ENCODE measurements at regions not wholly inside any gene's neighbourhood (a gene's known extent, or its start where the extent isn't known, plus 50 kb on each side); places are given as distances from the start of the nearest gene placed in this dataset.

DNA sequence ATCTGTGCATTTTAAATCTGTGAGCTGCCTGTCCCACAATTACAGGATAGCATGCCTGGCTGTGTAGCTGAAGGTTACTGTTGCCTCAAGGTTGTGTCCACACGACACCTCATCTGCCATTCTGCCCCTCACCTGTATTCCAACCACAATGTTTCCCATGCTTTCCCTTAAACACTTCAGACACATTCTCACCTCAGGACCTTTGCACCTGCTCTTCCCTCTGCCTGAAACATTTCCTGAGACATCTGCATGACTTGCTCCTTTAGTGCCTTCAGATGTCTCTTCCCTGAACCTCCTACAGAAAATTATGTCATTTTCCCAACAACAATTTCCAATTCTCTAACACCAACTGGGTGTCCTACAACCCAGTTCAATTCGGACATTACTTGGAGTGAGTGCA lies 120.4 kb downstream of the ZNF608 start:
- Histone ChIP-seq H3K4me1 (ENCODE audit: control insufficient read depth, low read depth, low read length) (peaks cover 14% of the 10 kb centered on the region), H3K23ac (ENCODE audit: low read length) (no peak overlapping the region), H3K56ac (ENCODE audit: low read length) (no peak overlapping the region), H3K79me1 (ENCODE audit: low read length) (no peaks in the 10 kb centered on the region), H4K8ac (ENCODE audit: low read depth, low read length) (no peak overlapping the region), H2BK120ac (ENCODE audit: low read depth, low read length) (no peak overlapping the region), H3K4me2 (ENCODE audit: low read length) (no peak overlapping the region), H2AK5ac (ENCODE audit: low read length) (no peak overlapping the region), H3K18ac (ENCODE audit: low read length) (no peak overlapping the region), H3K4ac (ENCODE audit: low read depth, low read length) (no peak overlapping the region), H3K36me3 (ENCODE audit: control insufficient read depth, insufficient read depth, low read length) (no peaks in the 10 kb centered on the region), H3K4me3 (ENCODE audit: low read length) (no peak overlapping the region), H2BK5ac (ENCODE audit: low read length) (no peak overlapping the region), H3K79me2 (ENCODE audit: control insufficient read depth, insufficient read depth, low read length) (no peaks in the 10 kb centered on the region), H3K27me3 (ENCODE audit: insufficient read depth, low read length, poor library complexity) (no peaks in the 10 kb centered on the region), H4K5ac (ENCODE audit: low read length) (no peak overlapping the region), H3K27ac (ENCODE audit: low read depth, low read length) (no peak overlapping the region), H2BK15ac (replicated peaks; ENCODE audit: low read depth) (no peak overlapping the region), H3K9ac (ENCODE audit: low read length) (no peak overlapping the region)
- no CpG with 5 or more reads among the region's 2 CpGs for WGBS (ENCODE audit: extremely low coverage, insufficient coverage, low lambda C conversion rate)
- no peak for DNase-seq

DNA sequence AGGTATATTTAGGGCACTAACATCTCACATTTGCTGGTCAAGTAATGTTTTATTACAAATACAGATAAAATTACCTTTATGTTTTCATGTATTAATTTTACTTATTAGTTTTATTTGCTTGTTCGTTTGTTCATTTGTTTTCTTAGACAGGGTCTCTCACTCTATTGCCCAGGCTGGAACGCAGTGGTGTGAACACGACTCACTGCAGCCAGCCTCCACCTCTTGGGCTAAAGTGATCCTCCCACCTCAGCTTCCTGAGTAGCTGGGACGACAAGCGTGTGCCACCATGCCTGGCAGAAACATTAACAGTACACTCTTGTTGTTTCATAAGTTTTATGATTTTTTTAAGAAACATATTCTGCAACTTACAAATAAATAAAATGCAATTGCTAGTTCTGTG lies 123.2 kb downstream of the ZNF608 start:
- H3K56ac ChIP-seq (ENCODE audit: low read length), result no peak overlapping the region
- no peak for DNase-seq
- no peaks in the 10 kb centered on the region for H3K4me1 ChIP-seq (ENCODE audit: control insufficient read depth, low read depth, low read length)
- H3K4me2 ChIP-seq (ENCODE audit: low read length), result no peak overlapping the region
- H2BK120ac ChIP-seq (ENCODE audit: low read depth, low read length), result no peak overlapping the region
- H4K5ac ChIP-seq (ENCODE audit: low read length), result no peak overlapping the region
- no peak overlapping the region for H4K8ac ChIP-seq (ENCODE audit: low read depth, low read length)
- no peaks in the 10 kb centered on the region for H3K36me3 ChIP-seq (ENCODE audit: control insufficient read depth, insufficient read depth, low read length)
- H3K27ac ChIP-seq (ENCODE audit: low read depth, low read length), result no peak overlapping the region
- H3K27me3 ChIP-seq (ENCODE audit: insufficient read depth, low read length, poor library complexity), result no peaks in the 10 kb centered on the region
- H3K79me1 ChIP-seq (ENCODE audit: low read length), result no peaks in the 10 kb centered on the region
- H3K4me3 ChIP-seq (ENCODE audit: low read length), result no peak overlapping the region
- H3K79me2 ChIP-seq (ENCODE audit: control insufficient read depth, insufficient read depth, low read length), result no peaks in the 10 kb centered on the region
- H3K4ac ChIP-seq (ENCODE audit: low read depth, low read length), result no peak overlapping the region
- H2BK15ac ChIP-seq (replicated peaks; ENCODE audit: low read depth), result no peak overlapping the region
- no peak overlapping the region for H2AK5ac ChIP-seq (ENCODE audit: low read length)
- no CpG with 5 or more reads among the region's 5 CpGs for WGBS (ENCODE audit: extremely low coverage, insufficient coverage, low lambda C conversion rate)
- H3K18ac ChIP-seq (ENCODE audit: low read length), result no peak overlapping the region
- no peak overlapping the region for H3K23ac ChIP-seq (ENCODE audit: low read length)
- H2BK5ac ChIP-seq (ENCODE audit: low read length), result no peak overlapping the region
- no peak overlapping the region for H3K9ac ChIP-seq (ENCODE audit: low read length)

DNA sequence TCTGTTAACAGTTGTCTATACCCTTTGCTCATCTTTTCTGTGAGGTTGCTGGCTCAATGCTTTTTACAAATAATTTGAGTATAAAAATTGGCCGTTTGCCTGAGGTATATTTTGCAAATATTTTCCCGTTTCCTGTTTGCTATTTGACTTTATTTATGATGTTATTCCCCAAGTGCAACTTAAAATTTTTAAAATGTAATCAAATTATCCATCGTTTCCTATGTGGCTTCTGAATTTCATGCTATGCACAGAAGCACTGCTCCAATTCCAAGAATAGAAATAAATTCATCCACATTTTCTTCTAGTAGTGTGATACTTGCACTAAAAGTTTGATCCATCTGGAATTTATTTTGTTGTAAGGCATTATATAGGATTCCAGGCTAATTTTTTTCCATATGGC lies 123.6 kb downstream of the ZNF608 start:
- Histone ChIP-seq H2BK15ac (replicated peaks; ENCODE audit: low read depth) (no peak overlapping the region), H4K8ac (ENCODE audit: low read depth, low read length) (no peak overlapping the region), H3K56ac (ENCODE audit: low read length) (no peak overlapping the region), H3K27ac (ENCODE audit: low read depth, low read length) (no peak overlapping the region), H3K9ac (ENCODE audit: low read length) (no peak overlapping the region), H3K4me3 (ENCODE audit: low read length) (no peak overlapping the region), H3K4me1 (ENCODE audit: control insufficient read depth, low read depth, low read length) (no peaks in the 10 kb centered on the region), H2BK120ac (ENCODE audit: low read depth, low read length) (no peak overlapping the region), H3K4ac (ENCODE audit: low read depth, low read length) (no peak overlapping the region), H3K27me3 (ENCODE audit: insufficient read depth, low read length, poor library complexity) (no peaks in the 10 kb centered on the region), H2BK5ac (ENCODE audit: low read length) (no peak overlapping the region), H3K18ac (ENCODE audit: low read length) (no peak overlapping the region), H4K5ac (ENCODE audit: low read length) (no peak overlapping the region), H3K79me1 (ENCODE audit: low read length) (no peaks in the 10 kb centered on the region), H3K23ac (ENCODE audit: low read length) (no peak overlapping the region), H3K4me2 (ENCODE audit: low read length) (no peak overlapping the region), H3K79me2 (ENCODE audit: control insufficient read depth, insufficient read depth, low read length) (no peaks in the 10 kb centered on the region), H3K36me3 (ENCODE audit: control insufficient read depth, insufficient read depth, low read length) (no peaks in the 10 kb centered on the region), H2AK5ac (ENCODE audit: low read length) (no peak overlapping the region)
- DNase-seq, result no peak
- WGBS (ENCODE audit: extremely low coverage, insufficient coverage, low lambda C conversion rate), result no CpG with 5 or more reads among the region's 3 CpGs

DNA sequence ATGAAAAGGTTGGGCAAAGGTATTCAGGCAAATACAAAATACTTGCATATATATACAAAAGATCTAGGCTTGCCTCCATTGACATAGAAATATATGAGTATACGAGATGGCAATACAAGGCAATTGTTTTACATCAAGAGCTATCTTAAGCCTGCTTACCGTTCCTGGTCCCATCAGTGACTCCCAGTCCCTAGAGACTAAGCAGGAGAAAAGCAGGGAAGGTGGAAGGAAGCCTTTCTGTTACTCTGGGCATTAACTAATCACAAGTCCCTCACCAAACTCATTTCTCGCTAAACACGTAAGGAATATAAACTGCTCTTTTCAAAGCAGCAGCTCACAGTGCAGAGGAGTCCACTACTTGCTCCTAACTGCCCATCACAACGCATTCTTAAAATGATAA lies 125.2 kb downstream of the ZNF608 start:
- H2BK15ac ChIP-seq (replicated peaks; ENCODE audit: low read depth), result no peak overlapping the region
- H3K18ac ChIP-seq (ENCODE audit: low read length), result no peak overlapping the region
- no peaks in the 10 kb centered on the region for H3K36me3 ChIP-seq (ENCODE audit: control insufficient read depth, insufficient read depth, low read length)

DNA sequence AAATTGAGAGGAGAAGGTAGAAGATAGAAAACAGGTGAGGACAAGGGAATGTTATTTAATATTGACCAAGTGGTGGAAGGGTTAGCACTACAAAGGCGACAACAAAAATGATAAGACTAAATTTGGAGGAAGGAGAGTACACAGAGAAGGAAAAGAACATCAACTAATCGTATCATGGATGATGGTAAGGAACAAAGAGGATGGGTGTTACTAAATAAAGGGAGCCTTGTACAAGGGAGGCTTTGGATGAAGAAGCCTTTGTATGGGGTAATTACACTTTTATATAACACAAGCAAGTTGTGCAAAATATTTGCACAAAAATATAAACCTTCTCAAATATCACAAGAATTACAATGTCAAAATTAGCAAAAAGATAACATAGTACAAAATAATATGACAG lies 125.7 kb downstream of the ZNF608 start:
- no peak overlapping the region for H3K4ac ChIP-seq (ENCODE audit: low read depth, low read length)
- no peak overlapping the region for H2BK15ac ChIP-seq (replicated peaks; ENCODE audit: low read depth)
- no peaks in the 10 kb centered on the region for H3K79me2 ChIP-seq (ENCODE audit: control insufficient read depth, insufficient read depth, low read length)
- no peak overlapping the region for H3K18ac ChIP-seq (ENCODE audit: low read length)
- no peaks in the 10 kb centered on the region for H3K79me1 ChIP-seq (ENCODE audit: low read length)
- no CpG with 5 or more reads among the region's 2 CpGs for WGBS (ENCODE audit: extremely low coverage, insufficient coverage, low lambda C conversion rate)
- H4K5ac ChIP-seq (ENCODE audit: low read length), result no peak overlapping the region
- no peak overlapping the region for H3K4me2 ChIP-seq (ENCODE audit: low read length)
- H2AK5ac ChIP-seq (ENCODE audit: low read length), result no peak overlapping the region
- no peak overlapping the region for H3K9ac ChIP-seq (ENCODE audit: low read length)
- H2BK120ac ChIP-seq (ENCODE audit: low read depth, low read length), result no peak overlapping the region
- H3K23ac ChIP-seq (ENCODE audit: low read length), result no peak overlapping the region
- H3K27me3 ChIP-seq (ENCODE audit: insufficient read depth, low read length, poor library complexity), result no peaks in the 10 kb centered on the region
- no peak overlapping the region for H4K8ac ChIP-seq (ENCODE audit: low read depth, low read length)
- no peaks in the 10 kb centered on the region for H3K36me3 ChIP-seq (ENCODE audit: control insufficient read depth, insufficient read depth, low read length)
- no peak for DNase-seq
- H3K4me1 ChIP-seq (ENCODE audit: control insufficient read depth, low read depth, low read length), result no peaks in the 10 kb centered on the region
- no peak overlapping the region for H3K27ac ChIP-seq (ENCODE audit: low read depth, low read length)
- H3K56ac ChIP-seq (ENCODE audit: low read length), result no peak overlapping the region
- no peak overlapping the region for H3K4me3 ChIP-seq (ENCODE audit: low read length)
- H2BK5ac ChIP-seq (ENCODE audit: low read length), result no peak overlapping the region

More for the DNA sequence above, 125.2 kb downstream of the ZNF608 start:
- WGBS (ENCODE audit: extremely low coverage, insufficient coverage, low lambda C conversion rate), result no CpG with 5 or more reads among the region's 5 CpGs
- H3K4ac ChIP-seq (ENCODE audit: low read depth, low read length), result no peak overlapping the region
- H4K8ac ChIP-seq (ENCODE audit: low read depth, low read length), result no peak overlapping the region
- no peak overlapping the region for H2BK120ac ChIP-seq (ENCODE audit: low read depth, low read length)
- no peaks in the 10 kb centered on the region for H3K79me2 ChIP-seq (ENCODE audit: control insufficient read depth, insufficient read depth, low read length)
- no peak overlapping the region for H4K5ac ChIP-seq (ENCODE audit: low read length)
- no peaks in the 10 kb centered on the region for H3K4me1 ChIP-seq (ENCODE audit: control insufficient read depth, low read depth, low read length)
- H3K79me1 ChIP-seq (ENCODE audit: low read length), result no peaks in the 10 kb centered on the region
- H3K27me3 ChIP-seq (ENCODE audit: insufficient read depth, low read length, poor library complexity), result no peaks in the 10 kb centered on the region
- H3K56ac ChIP-seq (ENCODE audit: low read length), result no peak overlapping the region
- H2BK5ac ChIP-seq (ENCODE audit: low read length), result no peak overlapping the region
- no peak overlapping the region for H3K4me3 ChIP-seq (ENCODE audit: low read length)
- H3K9ac ChIP-seq (ENCODE audit: low read length), result no peak overlapping the region
- no peak overlapping the region for H3K23ac ChIP-seq (ENCODE audit: low read length)
- no peak overlapping the region for H3K27ac ChIP-seq (ENCODE audit: low read depth, low read length)
- no peak overlapping the region for H3K4me2 ChIP-seq (ENCODE audit: low read length)
- H2AK5ac ChIP-seq (ENCODE audit: low read length), result no peak overlapping the region
- no peak for DNase-seq

DNA sequence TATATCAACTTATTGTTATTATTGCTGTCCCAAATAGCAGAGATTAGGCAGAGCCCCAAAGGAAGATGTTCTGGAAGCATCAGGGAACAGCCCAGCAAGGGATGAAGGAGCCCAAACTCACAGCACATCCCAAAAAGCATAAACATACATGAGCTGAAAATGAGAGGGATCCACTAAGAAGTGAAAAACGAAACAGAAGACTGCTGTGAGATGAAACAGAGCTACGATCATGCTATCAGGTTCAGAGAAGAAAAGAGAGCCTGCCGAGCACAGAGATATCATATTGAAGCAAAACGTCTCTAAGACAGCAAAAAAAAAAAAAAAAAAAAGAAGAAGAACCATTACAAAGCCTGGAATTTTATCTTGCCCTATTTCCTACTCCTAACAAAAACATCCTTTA lies 127.3 kb downstream of the ZNF608 start:
- H3K4me1 ChIP-seq (ENCODE audit: control insufficient read depth, low read depth, low read length), result no peaks in the 10 kb centered on the region
- H3K27ac ChIP-seq (ENCODE audit: low read depth, low read length), result no peak overlapping the region
- H3K18ac ChIP-seq (ENCODE audit: low read length), result no peak overlapping the region
- no peak overlapping the region for H2BK15ac ChIP-seq (replicated peaks; ENCODE audit: low read depth)
- H3K4me2 ChIP-seq (ENCODE audit: low read length), result no peak overlapping the region
- no peak overlapping the region for H4K5ac ChIP-seq (ENCODE audit: low read length)
- H3K79me2 ChIP-seq (ENCODE audit: control insufficient read depth, insufficient read depth, low read length), result no peaks in the 10 kb centered on the region
- no peaks in the 10 kb centered on the region for H3K36me3 ChIP-seq (ENCODE audit: control insufficient read depth, insufficient read depth, low read length)
- H3K9ac ChIP-seq (ENCODE audit: low read length), result no peak overlapping the region
- no peaks in the 10 kb centered on the region for H3K27me3 ChIP-seq (ENCODE audit: insufficient read depth, low read length, poor library complexity)
- no CpG with 5 or more reads among the region's 4 CpGs for WGBS (ENCODE audit: extremely low coverage, insufficient coverage, low lambda C conversion rate)
- no peak overlapping the region for H2AK5ac ChIP-seq (ENCODE audit: low read length)
- no peaks in the 10 kb centered on the region for H3K79me1 ChIP-seq (ENCODE audit: low read length)
- H3K4ac ChIP-seq (ENCODE audit: low read depth, low read length), result no peak overlapping the region
- H2BK120ac ChIP-seq (ENCODE audit: low read depth, low read length), result no peak overlapping the region
- H3K56ac ChIP-seq (ENCODE audit: low read length), result no peak overlapping the region
- no peak overlapping the region for H2BK5ac ChIP-seq (ENCODE audit: low read length)
- no peak overlapping the region for H4K8ac ChIP-seq (ENCODE audit: low read depth, low read length)
- no peak overlapping the region for H3K23ac ChIP-seq (ENCODE audit: low read length)
- H3K4me3 ChIP-seq (ENCODE audit: low read length), result no peak overlapping the region
- DNase-seq, result no peak

Data from mesendoderm (in vitro differentiated cells).